A549 (cell line): ENCODE measurements at regions not wholly inside any gene's neighbourhood (a gene's known extent, or its start where the extent isn't known, plus 50 kb on each side); places are given as distances from the start of the nearest gene placed in this dataset.

Experiments
- ATAC-seq, 2 experiments: fragments of 200-7000 bp in 1 of 2; fragments of >200 bp in 1 of 2; cut with Nextera tagmentation in 1 of 2; cut with Tn5 transposase in 1 of 2; 3 replicates each; pipeline versions ENCODE4 v1.8.0 to v1.9.1; 2018 to 2020; ENCODE audit warnings: mild to moderate bottlenecking in 1 of 2, moderate library complexity in 1 of 2
- CTCF ChIA-PET: fragments of 300-600 bp; sonication (Branson Sonifier 250); formaldehyde crosslinking; extraction: SDS; loops from one replicate; lab custom pipeline; 2021; ENCODE audit warnings: antibody characterized with exemption, inconsistent platforms; lab: Yijun Ruan, JAX
- POLR2A ChIA-PET: fragments of 350-600 bp; formaldehyde crosslinking; extraction: SDS; loops from one replicate; lab custom pipeline; 2021; ENCODE audit warnings: antibody characterized with exemption, inconsistent platforms; lab: Yijun Ruan, JAX
- DNase-seq, 2 experiments: peaks; one replicate each; pipeline versions ENCODE4 v3.0.0 to v3.0.0-alpha.2; 2011 to 2016; ENCODE audit warnings: low read depth in 1 of 2, low spot score in 1 of 2
- FAIRE-seq: peaks from 2 replicates; lab custom pipeline; 2011; peaks lifted over from hg19 to GRCh38; lab: Jason Lieb, UNC
- H3K27ac ChIP-seq, 2 experiments: fragments of >200 bp; sonication (Bioruptor Twin); formaldehyde crosslinking; 3 replicates each; pipeline ENCODE4 v1.5.1; 2016 to 2017
- H3K4me1 ChIP-seq: fragments of >200 bp; sonication (Bioruptor Twin); formaldehyde crosslinking; 3 replicates; pipeline ENCODE4 v1.6.1; 2016
- H3K4me2 ChIP-seq: fragments of >200 bp; sonication (Bioruptor Twin); formaldehyde crosslinking; 3 replicates; pipeline ENCODE4 v1.6.1; 2016
- H3K4me3 ChIP-seq: fragments of >200 bp; sonication (Bioruptor Twin); formaldehyde crosslinking; 3 replicates; pipeline ENCODE4 v1.5.1; 2016
- H3K9me3 ChIP-seq: fragments of >200 bp; sonication (Bioruptor Twin); formaldehyde crosslinking; 3 replicates; pipeline ENCODE4 v1.6.1; 2016
- CBX8 ChIP-seq: fragments of 200-600 bp; sonication (generic); IDR thresholded peaks from 2 replicates; pipeline ENCODE4 v1.6.1; 2016
- CHD4 ChIP-seq: fragments of 200-600 bp; sonication (generic); IDR thresholded peaks from 2 replicates; pipeline ENCODE4 v1.6.1; 2016; ENCODE audit warnings: antibody characterized with exemption, mild to moderate bottlenecking, borderline replicate concordance
- EHF ChIP-seq: fragments of 250-450 bp; sonication (Bioruptor Pico); IDR thresholded peaks from 2 replicates; pipeline ENCODE4 v1.5.0; 2020; ENCODE audit warnings: mild to moderate bottlenecking
- EHMT2 ChIP-seq: fragments of 200-600 bp; sonication (generic); IDR thresholded peaks from 2 replicates; pipeline ENCODE4 v1.6.1; 2016; ENCODE audit warnings: antibody characterized with exemption, low read depth, mild to moderate bottlenecking, moderate library complexity
- ESRRA ChIP-seq: fragments of 150-350 bp; IDR thresholded peaks from 2 replicates; pipeline ENCODE4 v1.6.1; 2014; ENCODE audit warnings: mild to moderate bottlenecking, low read length, borderline replicate concordance
- FOSL2 ChIP-seq, 2 experiments: fragments of 450-650 bp in 1 of 2; fragments of >200 bp in 1 of 2; sonication (Bioruptor Twin) in 1 of 2; formaldehyde crosslinking; IDR thresholded peaks; 2 replicates each; pipeline versions ENCODE4 v1.5.0 to v1.6.1; 2016 to 2020; ENCODE audit warnings: mild to moderate bottlenecking in 1 of 2, moderate library complexity in 1 of 2
- FOXS1 ChIP-seq: fragments of 250-450 bp; sonication (Bioruptor Pico); IDR thresholded peaks from 2 replicates; pipeline ENCODE4 v1.5.0; 2020; ENCODE audit warnings: mild to moderate bottlenecking, moderate library complexity
- MAFK ChIP-seq: fragments of 450-650 bp; IDR thresholded peaks from 2 replicates; pipeline ENCODE4 v1.6.1; 2014; ENCODE audit not compliant: partially characterized antibody
- MAZ ChIP-seq: fragments of 150-350 bp; IDR thresholded peaks from 2 replicates; pipeline ENCODE4 v1.6.1; 2014; ENCODE audit warnings: antibody characterized with exemption, low read depth, low read length, borderline replicate concordance
- NPAS2 ChIP-seq: fragments of 250-450 bp; sonication (Bioruptor Pico); IDR thresholded peaks from 2 replicates; pipeline ENCODE4 v1.8.0; 2022; ENCODE audit warnings: mild to moderate bottlenecking, moderate library complexity, borderline replicate concordance
- PHF8 ChIP-seq: fragments of 200-600 bp; sonication (generic); IDR thresholded peaks from 2 replicates; pipeline ENCODE4 v1.6.1; 2016; ENCODE audit warnings: low read depth, mild to moderate bottlenecking, antibody characterized with exemption, moderate library complexity, borderline replicate concordance
- POLR2A ChIP-seq: IDR thresholded peaks from 2 replicates; pipeline ENCODE4 v1.6.1; 2012; ENCODE audit warnings: mild to moderate bottlenecking, low read length
- RAD21 ChIP-seq, 2 experiments: fragments of >200 bp in 1 of 2; sonication (Bioruptor Twin) in 1 of 2; formaldehyde crosslinking in 1 of 2; IDR thresholded peaks in 1 of 2; conservative IDR thresholded peaks in 1 of 2; 2 replicates in 1 of 2; 3 replicates in 1 of 2; pipeline ENCODE4 v1.6.1; 2012 to 2018; ENCODE audit warnings: inconsistent platforms in 1 of 2
- RARB ChIP-seq: fragments of 250-450 bp; sonication (Bioruptor Pico); IDR thresholded peaks from 2 replicates; pipeline ENCODE4 v1.8.0; 2021; ENCODE audit warnings: mild to moderate bottlenecking, moderate library complexity
- RCOR1 ChIP-seq: fragments of 150-350 bp; IDR thresholded peaks from 2 replicates; pipeline ENCODE4 v1.6.1; 2014; ENCODE audit warnings: antibody characterized with exemption, low read length, low read depth
- RFX5 ChIP-seq: fragments of 450-650 bp; IDR thresholded peaks from 2 replicates; pipeline ENCODE4 v1.7.1; 2014; ENCODE audit warnings: antibody characterized with exemption, mild to moderate bottlenecking, moderate library complexity
- SMC3 ChIP-seq: fragments of >200 bp; sonication (Bioruptor Twin); formaldehyde crosslinking; IDR thresholded peaks from 3 replicates; pipeline ENCODE4 v1.6.1; 2018; ENCODE audit warnings: inconsistent platforms
- SREBF2 ChIP-seq: fragments of 450-650 bp; IDR thresholded peaks from 2 replicates; pipeline ENCODE4 v1.6.1; 2014; ENCODE audit warnings: mild to moderate bottlenecking, moderate library complexity
- TFCP2L1 ChIP-seq: fragments of 250-450 bp; sonication (Bioruptor Pico); IDR thresholded peaks from 2 replicates; pipeline ENCODE4 v1.5.0; 2021; ENCODE audit warnings: mild to moderate bottlenecking
- ZFP36 ChIP-seq: fragments of 450-650 bp; IDR thresholded peaks from 2 replicates; pipeline ENCODE4 v1.6.1; 2014; ENCODE audit warnings: borderline replicate concordance; ENCODE audit not compliant: partially characterized antibody
- ZSCAN20 ChIP-seq: fragments of 250-450 bp; sonication (Bioruptor Pico); IDR thresholded peaks from 2 replicates; pipeline ENCODE4 v1.8.0; 2022; ENCODE audit warnings: mild to moderate bottlenecking, moderate library complexity
- WGBS: methylation state at CpG from one replicate; pipeline ENCODE4 v1.1.6; 2017; ENCODE audit errors: missing lambda C conversion rate; 5-methylcytosine and 5-hydroxymethylcytosine counted together
- TF ChIP-seq, protein P1 (sequence below): IDR thresholded peaks from 2 replicates; pipeline ENCODE4 v1.6.1; 2012
- TF ChIP-seq, protein P2 (sequence below): IDR thresholded peaks from 2 replicates; pipeline ENCODE4 v1.6.1; 2012
- TF ChIP-seq, protein P3 (sequence below): fragments of >200 bp; sonication (Bioruptor Twin); formaldehyde crosslinking; IDR thresholded peaks from 3 replicates; pipeline ENCODE4 v1.6.1; 2016
- TF ChIP-seq, protein P4 (sequence below): IDR thresholded peaks from 2 replicates; pipeline ENCODE4 v1.6.1; 2012; ENCODE audit warnings: low read depth, borderline replicate concordance
- TF ChIP-seq, protein P5 (sequence below): fragments of >200 bp; sonication (Bioruptor Twin); formaldehyde crosslinking; IDR thresholded peaks from 3 replicates; pipeline ENCODE4 v1.5.1; 2016

DNA sequence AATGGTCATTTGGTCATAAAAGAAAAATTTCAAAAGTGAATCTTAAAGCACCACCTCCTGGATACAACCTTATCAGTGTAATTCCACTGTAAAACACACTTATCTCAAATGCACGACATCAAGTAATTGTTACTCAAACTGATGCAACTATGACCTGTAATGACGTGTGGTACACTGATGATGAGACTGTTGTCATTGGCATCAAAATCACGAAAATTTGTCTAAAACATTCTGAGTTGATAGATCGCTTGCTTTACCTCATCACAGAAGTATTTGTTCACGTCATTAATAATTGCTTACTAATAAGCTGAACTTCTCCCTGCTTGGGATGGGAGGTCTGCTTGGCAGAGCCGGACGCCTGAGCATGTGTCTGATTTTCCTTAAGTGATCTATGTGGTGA lies 221.8 kb upstream of the KLF6 start:
- Histone ChIP-seq H3K4me2 (no peak overlapping the region), H3K9me3 (no peaks in the 10 kb centered on the region), H3K4me1 (no peaks in the 10 kb centered on the region), H3K4me3 (no peak overlapping the region), H3K27ac (no peak overlapping the region)
- WGBS, result 70% methylated on average over 7 of the region's 7 CpGs
- ChIA-PET POLR2A (no interaction called here), CTCF (no interaction called here)
- TF ChIP-seq RARB (CRISPR knock-in tag), result no peak
- TF ChIP-seq, protein P1, sequence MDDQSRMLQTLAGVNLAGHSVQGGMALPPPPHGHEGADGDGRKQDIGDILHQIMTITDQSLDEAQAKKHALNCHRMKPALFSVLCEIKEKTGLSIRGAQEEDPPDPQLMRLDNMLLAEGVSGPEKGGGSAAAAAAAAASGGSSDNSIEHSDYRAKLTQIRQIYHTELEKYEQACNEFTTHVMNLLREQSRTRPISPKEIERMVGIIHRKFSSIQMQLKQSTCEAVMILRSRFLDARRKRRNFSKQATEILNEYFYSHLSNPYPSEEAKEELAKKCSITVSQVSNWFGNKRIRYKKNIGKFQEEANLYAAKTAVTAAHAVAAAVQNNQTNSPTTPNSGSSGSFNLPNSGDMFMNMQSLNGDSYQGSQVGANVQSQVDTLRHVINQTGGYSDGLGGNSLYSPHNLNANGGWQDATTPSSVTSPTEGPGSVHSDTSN, result no peak
- TF ChIP-seq MAFK, result no peak
- TF ChIP-seq TFCP2L1 (CRISPR knock-in tag), result no peak
- TF ChIP-seq RAD21 (conservative IDR thresholded peaks at IDR 0.05 in 1 of 2, IDR thresholded peaks at IDR 0.05 in 1 of 2), result no peak
- ATAC-seq (no peak), FAIRE-seq (no peak), DNase-seq (no peak)

DNA sequence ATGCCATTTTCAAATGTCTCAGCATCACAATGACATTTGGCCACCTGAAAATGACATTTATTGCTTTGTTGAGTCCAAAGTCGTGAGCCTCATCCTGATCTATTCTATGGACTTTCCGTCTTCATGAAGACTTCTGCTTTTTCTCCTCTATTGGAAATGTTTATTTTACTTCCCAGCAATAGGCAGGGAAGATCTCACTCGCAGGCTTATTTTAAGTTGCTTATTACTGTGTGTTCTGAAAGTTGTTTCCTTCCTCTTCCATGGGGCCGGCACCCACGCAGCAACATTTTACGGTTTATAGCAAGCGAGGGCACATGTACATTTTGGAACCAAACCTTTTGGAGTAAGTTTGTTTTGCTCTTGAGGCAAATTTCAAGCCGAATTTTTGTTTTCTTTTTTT lies 221.0 kb upstream of the KLF6 start:
- no peak overlapping the region for H3K4me3 ChIP-seq
- no peak for ATAC-seq
- 73% methylated on average over 8 of the region's 8 CpGs for WGBS
- no peak overlapping the region for H3K4me2 ChIP-seq
- ChIA-PET POLR2A (no interaction called here), CTCF (no interaction called here)
- H3K4me1 ChIP-seq, result no peaks in the 10 kb centered on the region
- H3K9me3 ChIP-seq, result no peaks in the 10 kb centered on the region
- FAIRE-seq, result no peak
- H3K27ac ChIP-seq, result no peak overlapping the region
- no peak for TF ChIP-seq EHMT2
- TF ChIP-seq, protein P2, sequence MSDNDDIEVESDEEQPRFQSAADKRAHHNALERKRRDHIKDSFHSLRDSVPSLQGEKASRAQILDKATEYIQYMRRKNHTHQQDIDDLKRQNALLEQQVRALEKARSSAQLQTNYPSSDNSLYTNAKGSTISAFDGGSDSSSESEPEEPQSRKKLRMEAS, result no peak
- TF ChIP-seq, protein P3, sequence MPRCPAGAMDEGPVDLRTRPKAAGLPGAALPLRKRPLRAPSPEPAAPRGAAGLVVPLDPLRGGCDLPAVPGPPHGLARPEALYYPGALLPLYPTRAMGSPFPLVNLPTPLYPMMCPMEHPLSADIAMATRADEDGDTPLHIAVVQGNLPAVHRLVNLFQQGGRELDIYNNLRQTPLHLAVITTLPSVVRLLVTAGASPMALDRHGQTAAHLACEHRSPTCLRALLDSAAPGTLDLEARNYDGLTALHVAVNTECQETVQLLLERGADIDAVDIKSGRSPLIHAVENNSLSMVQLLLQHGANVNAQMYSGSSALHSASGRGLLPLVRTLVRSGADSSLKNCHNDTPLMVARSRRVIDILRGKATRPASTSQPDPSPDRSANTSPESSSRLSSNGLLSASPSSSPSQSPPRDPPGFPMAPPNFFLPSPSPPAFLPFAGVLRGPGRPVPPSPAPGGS, result no peak
- TF ChIP-seq ESRRA, result no peak
- TF ChIP-seq SREBF2, result no peak
- no peak for DNase-seq

DNA sequence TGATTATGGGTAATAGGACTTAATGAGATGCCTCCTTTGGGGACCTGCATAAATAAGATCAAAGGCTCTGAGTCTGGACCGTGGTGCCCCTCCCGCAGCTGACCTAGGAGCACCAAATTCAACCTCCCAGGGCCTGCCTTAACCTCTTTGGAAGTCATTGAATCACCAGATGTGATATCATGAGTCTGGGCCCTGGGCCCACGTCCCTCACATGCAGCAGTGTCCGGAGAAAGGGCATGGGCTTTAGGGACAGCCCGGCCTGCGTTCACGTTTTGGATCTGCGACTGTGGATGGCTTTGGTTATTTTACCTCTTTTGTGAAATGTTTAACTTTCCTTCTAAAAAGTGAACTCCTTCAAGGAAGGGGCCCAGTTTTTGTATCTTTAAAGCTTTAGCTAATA lies 220.0 kb upstream of the KLF6 start:
- FAIRE-seq, result no peak
- ATAC-seq, result no peak
- H3K27ac ChIP-seq, result no peak overlapping the region
- WGBS, result 82% methylated on average over 8 of the region's 8 CpGs
- no peak overlapping the region for H3K4me2 ChIP-seq
- ChIA-PET POLR2A (no interaction called here), CTCF (no interaction called here)
- H3K4me3 ChIP-seq, result no peak overlapping the region
- no peaks in the 10 kb centered on the region for H3K4me1 ChIP-seq
- H3K9me3 ChIP-seq, result peaks cover 6% of the 10 kb centered on the region; the same call in 2 of the 3 replicates
- TF ChIP-seq POLR2A (no peak), SMC3 (no peak), MAZ (no peak), ZSCAN20 (CRISPR knock-in tag) (no peak), PHF8 (no peak), FOXS1 (CRISPR knock-in tag) (no peak), NPAS2 (CRISPR knock-in tag) (no peak), CBX8 (no peak), FOSL2 (IDR thresholded peaks at IDR 0.05) (no peak), FOSL2 (CRISPR knock-in tag; IDR thresholded peaks at IDR 0.05) (no peak), ESRRA (no peak), CHD4 (no peak), RCOR1 (no peak), RFX5 (no peak), ZFP36 (no peak), EHF (CRISPR knock-in tag) (no peak)
- TF ChIP-seq, protein P4, sequence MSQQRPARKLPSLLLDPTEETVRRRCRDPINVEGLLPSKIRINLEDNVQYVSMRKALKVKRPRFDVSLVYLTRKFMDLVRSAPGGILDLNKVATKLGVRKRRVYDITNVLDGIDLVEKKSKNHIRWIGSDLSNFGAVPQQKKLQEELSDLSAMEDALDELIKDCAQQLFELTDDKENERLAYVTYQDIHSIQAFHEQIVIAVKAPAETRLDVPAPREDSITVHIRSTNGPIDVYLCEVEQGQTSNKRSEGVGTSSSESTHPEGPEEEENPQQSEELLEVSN, result no peak
- TF ChIP-seq, protein P3, result no peak
- TF ChIP-seq, protein P5, sequence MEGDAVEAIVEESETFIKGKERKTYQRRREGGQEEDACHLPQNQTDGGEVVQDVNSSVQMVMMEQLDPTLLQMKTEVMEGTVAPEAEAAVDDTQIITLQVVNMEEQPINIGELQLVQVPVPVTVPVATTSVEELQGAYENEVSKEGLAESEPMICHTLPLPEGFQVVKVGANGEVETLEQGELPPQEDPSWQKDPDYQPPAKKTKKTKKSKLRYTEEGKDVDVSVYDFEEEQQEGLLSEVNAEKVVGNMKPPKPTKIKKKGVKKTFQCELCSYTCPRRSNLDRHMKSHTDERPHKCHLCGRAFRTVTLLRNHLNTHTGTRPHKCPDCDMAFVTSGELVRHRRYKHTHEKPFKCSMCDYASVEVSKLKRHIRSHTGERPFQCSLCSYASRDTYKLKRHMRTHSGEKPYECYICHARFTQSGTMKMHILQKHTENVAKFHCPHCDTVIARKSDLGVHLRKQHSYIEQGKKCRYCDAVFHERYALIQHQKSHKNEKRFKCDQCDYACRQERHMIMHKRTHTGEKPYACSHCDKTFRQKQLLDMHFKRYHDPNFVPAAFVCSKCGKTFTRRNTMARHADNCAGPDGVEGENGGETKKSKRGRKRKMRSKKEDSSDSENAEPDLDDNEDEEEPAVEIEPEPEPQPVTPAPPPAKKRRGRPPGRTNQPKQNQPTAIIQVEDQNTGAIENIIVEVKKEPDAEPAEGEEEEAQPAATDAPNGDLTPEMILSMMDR, result no peak
- TF ChIP-seq, all 56 proteins: peak for 0
- no peak for DNase-seq
